GM21381 (cell line): ENCODE measurements at regions not wholly inside any gene's neighbourhood (a gene's known extent, or its start where the extent isn't known, plus 50 kb on each side); places are given as distances from the start of the nearest gene placed in this dataset.
"Not testable (repeated sequence)": the region's sequence is repeated elsewhere in the genome, so short reads cannot be mapped to it uniquely, and the experiment has no call there.

ENCODE experiments used
- ATAC-seq: cut with Tn5 transposase; IDR thresholded peaks from one replicate; pipeline ENCODE4 v1.9.1; 2021; ENCODE audit warnings: mild to moderate bottlenecking, moderate library complexity; ENCODE audit not compliant: unreplicated experiment

- ATAC-seq: no peak
These were observed 285.7 kb upstream of the POU5F2 start for GRCh38 chr5:94027145-94027544.

- no peak for ATAC-seq
These were observed 284.5 kb upstream of the POU5F2 start for GRCh38 chr5:94025788-94026473.

- no peak for ATAC-seq
These were observed 283.2 kb upstream of the POU5F2 start for GRCh38 chr5:94024620-94025019.

GRCh38 chr5:94024101-94024500, 282.7 kb upstream of the POU5F2 start:
- ATAC-seq: no peak

- ATAC-seq: no peak
These were observed 279.8 kb upstream of the POU5F2 start for GRCh38 chr5:94021246-94021645.

GRCh38 chr5:94017579-94017978, 276.2 kb upstream of the POU5F2 start:
- no peak for ATAC-seq

- no peak for ATAC-seq
These were observed 269.4 kb upstream of the POU5F2 start for GRCh38 chr5:94010814-94011213.

GRCh38 chr5:94009161-94009560, 267.8 kb upstream of the POU5F2 start:
- ATAC-seq: no peak

- ATAC-seq: no peak
These were observed 257.6 kb upstream of the POU5F2 start for GRCh38 chr5:93998951-93999455.

GRCh38 chr5:93997562-93997961, 256.2 kb upstream of the POU5F2 start:
- no peak for ATAC-seq

GRCh38 chr5:93995126-93995621, 253.8 kb upstream of the POU5F2 start:
- peak; percentile 59 for ATAC-seq

- ATAC-seq: no peak
These were observed 251.8 kb upstream of the POU5F2 start for GRCh38 chr5:93993161-93993560.

- no peak for ATAC-seq
These were observed 249.2 kb upstream of the POU5F2 start for GRCh38 chr5:93990504-93991070.

- not testable (repeated sequence) for ATAC-seq
These were observed 244.7 kb upstream of the POU5F2 start for GRCh38 chr5:93985940-93986570.

GRCh38 chr5:93978222-93978621, 236.8 kb upstream of the POU5F2 start:
- ATAC-seq: no peak

GRCh38 chr5:93967923-93968322, 226.5 kb upstream of the POU5F2 start:
- no peak for ATAC-seq

GRCh38 chr5:93964421-93964820, 223.0 kb upstream of the POU5F2 start:
- ATAC-seq: no peak

- no peak for ATAC-seq
These were observed 218.6 kb upstream of the POU5F2 start for GRCh38 chr5:93960042-93960441.

- ATAC-seq: no peak
These were observed 214.6 kb upstream of the POU5F2 start for GRCh38 chr5:93956006-93956405.

GRCh38 chr5:93954421-93955069, 213.1 kb upstream of the POU5F2 start:
- ATAC-seq: no peak

- ATAC-seq: no peak
These were observed 212.0 kb upstream of the POU5F2 start for GRCh38 chr5:93953442-93953841.
